ENCODE measurements at regions not wholly inside any gene's neighbourhood (a gene's known extent, or its start where the extent isn't known, plus 50 kb on each side); places are given as distances from the start of the nearest gene placed in this dataset.

DNA sequence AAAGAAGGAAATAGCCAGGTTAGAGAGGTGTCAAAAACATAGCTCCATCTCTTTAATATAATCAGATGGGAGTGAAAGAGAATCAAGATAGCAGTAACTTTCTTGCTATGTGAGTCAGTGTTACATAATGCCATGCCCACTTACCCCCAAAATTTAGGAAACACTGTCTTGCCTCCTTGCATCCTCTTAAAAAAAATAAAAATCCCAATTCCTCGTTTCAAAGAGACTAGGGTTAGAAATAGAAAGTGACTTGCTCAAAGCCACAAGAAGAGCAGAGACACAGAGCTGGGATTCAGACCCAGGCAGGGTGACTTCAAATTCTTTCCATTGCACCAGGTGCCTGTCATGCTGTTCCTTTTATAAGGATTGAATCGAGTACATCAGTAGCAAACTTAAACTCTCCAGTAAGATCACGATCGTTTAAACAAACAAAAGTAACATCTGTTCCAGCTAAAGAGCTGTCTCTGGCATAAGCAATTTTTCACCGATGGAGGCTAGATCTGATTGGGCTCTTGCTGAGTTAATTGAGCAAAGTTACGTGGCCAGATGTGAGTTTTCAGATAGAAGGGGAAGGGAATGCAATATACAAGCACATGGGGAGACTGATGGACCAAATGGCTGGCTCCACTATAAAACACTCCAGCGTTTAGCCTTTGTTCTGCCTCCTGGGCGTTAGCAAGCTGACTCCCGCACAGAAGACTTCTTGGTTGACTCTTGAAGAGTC lies 176.9 kb downstream of the PALM2AKAP2 start:
- BruUV-seq (replicated peaks), result no TSS peak

More for the DNA sequence above, 176.9 kb downstream of the PALM2AKAP2 start:
- ATAC-seq, result no peak
- H3K27ac ChIP-seq (ENCODE audit: control insufficient read depth, insufficient read depth), result no peak overlapping the region
- ChIA-PET POLR2A (interaction anchor here (0.8 to 1.7 kb wide), 2 partner anchors 10 to 11 kb away, joined by 6 to 8 read pairs; no protein-coding TSS in a partner anchor), CTCF (interaction anchor here (0.8 to 2.7 kb wide), 10 partner anchors 10 to 194 kb away, joined by 3 to 17 read pairs (median 4); no protein-coding TSS in a partner anchor), SMC1A (ENCODE audit: uncharacterized antibody, unreplicated experiment) (interaction anchor here (0.6 to 3.6 kb wide), 12 partner anchors 11 to 195 kb away, joined by 3 to 40 read pairs (median 4); no protein-coding TSS in a partner anchor), RAD21 (ENCODE audit: unreplicated experiment) (interaction anchor here (0.6 to 2.2 kb wide), 6 partner anchors 11 to 53 kb away, joined by 3 to 12 read pairs (median 4); no protein-coding TSS in a partner anchor)
- H3K4me2 ChIP-seq (ENCODE audit: control insufficient read depth, insufficient read depth), result no peak overlapping the region
- no peaks in the 10 kb centered on the region for H3K27me3 ChIP-seq (replicated peaks in 1 of 2; ENCODE audit: control insufficient read depth in 2 of 2, insufficient read depth in 2 of 2, low read length in 1 of 2)
- no peak overlapping the region for H3K9ac ChIP-seq (ENCODE audit: control insufficient read depth, insufficient read depth, low read length)
- no peaks in the 10 kb centered on the region for H3K79me2 ChIP-seq (ENCODE audit: control insufficient read depth, insufficient read depth, low read length)
- no peak overlapping the region for H2AFZ ChIP-seq (ENCODE audit: control insufficient read depth, low read depth, low read length)
- H4K20me1 ChIP-seq (ENCODE audit: control insufficient read depth, insufficient read depth), result no peaks in the 10 kb centered on the region
- no peak overlapping the region for H3K4me3 ChIP-seq
- H3K36me3 ChIP-seq (ENCODE audit: control insufficient read depth in 2 of 2, insufficient read depth in 2 of 2, low read length in 1 of 2), result no peaks in the 10 kb centered on the region
- in situ Hi-C loops (cut with MboI) (no loop called here), intact Hi-C loops (cut with micrococcal nuclease; ENCODE audit: unreplicated experiment) (no loop called here)
- H3K4me1 ChIP-seq (ENCODE audit: control insufficient read depth, insufficient read depth, low read length), result peaks cover 11% of the 10 kb centered on the region
- DNase-seq (ENCODE audit: low read depth, low spot score), result no peak
- WGBS (ENCODE audit: insufficient coverage, insufficient replicate concordance, low lambda C conversion rate, missing lambda C conversion rate), result 86% methylated on average over 9 of the region's 9 CpGs
- FAIRE-seq, result no peak
- no peak for TF ChIP-seq SREBF1 (IDR thresholded peaks at IDR 0.05; ENCODE audit: low read length)
- no peak for TF ChIP-seq BCL11A (IDR thresholded peaks at IDR 0.05; ENCODE audit: low read depth, low read length)
- no peak for TF ChIP-seq CHD1 (IDR thresholded peaks at IDR 0.05; ENCODE audit: low read depth, low read length)
- TF ChIP-seq, protein P1, sequence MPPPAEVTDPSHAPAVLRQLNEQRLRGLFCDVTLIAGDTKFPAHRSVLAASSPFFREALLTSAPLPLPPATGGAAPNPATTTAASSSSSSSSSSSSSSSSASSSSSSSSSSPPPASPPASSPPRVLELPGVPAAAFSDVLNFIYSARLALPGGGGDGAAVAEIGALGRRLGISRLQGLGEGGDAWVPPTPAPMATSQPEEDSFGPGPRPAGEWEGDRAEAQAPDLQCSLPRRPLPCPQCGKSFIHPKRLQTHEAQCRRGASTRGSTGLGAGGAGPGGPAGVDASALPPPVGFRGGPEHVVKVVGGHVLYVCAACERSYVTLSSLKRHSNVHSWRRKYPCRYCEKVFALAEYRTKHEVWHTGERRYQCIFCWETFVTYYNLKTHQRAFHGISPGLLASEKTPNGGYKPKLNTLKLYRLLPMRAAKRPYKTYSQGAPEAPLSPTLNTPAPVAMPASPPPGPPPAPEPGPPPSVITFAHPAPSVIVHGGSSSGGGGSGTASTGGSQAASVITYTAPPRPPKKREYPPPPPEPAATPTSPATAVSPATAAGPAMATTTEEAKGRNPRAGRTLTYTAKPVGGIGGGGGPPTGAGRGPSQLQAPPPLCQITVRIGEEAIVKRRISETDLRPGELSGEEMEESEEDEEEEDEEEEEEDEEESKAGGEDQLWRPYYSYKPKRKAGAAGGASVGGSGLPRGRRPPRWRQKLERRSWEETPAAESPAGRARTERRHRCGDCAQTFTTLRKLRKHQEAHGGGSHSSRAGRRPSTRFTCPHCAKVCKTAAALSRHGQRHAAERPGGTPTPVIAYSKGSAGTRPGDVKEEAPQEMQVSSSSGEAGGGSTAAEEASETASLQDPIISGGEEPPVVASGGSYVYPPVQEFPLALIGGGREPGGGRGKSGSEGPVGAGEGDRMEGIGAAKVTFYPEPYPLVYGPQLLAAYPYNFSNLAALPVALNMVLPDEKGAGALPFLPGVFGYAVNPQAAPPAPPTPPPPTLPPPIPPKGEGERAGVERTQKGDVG (CRISPR knock-in tag; IDR thresholded peaks at IDR 0.05), result no peak
- no peak for TF ChIP-seq ASH2L (IDR thresholded peaks at IDR 0.05; ENCODE audit: borderline replicate concordance, low read depth)
- no peak for TF ChIP-seq PAX8 (IDR thresholded peaks at IDR 0.05)
- no peak for TF ChIP-seq SPI1 (IDR thresholded peaks at IDR 0.05; ENCODE audit: borderline replicate concordance, insufficient read depth, low read depth, low read length)
- no peak for TF ChIP-seq KLF5 (IDR thresholded peaks at IDR 0.05; ENCODE audit: partially characterized antibody)
- H3K9me3 ChIP-seq (replicated peaks; ENCODE audit: control insufficient read depth, insufficient read depth, low read length), result no peaks in the 10 kb centered on the region
